B cell (primary cell): ENCODE measurements at regions not wholly inside any gene's neighbourhood (a gene's known extent, or its start where the extent isn't known, plus 50 kb on each side); places are given as distances from the start of the nearest gene placed in this dataset.

Source experiments
- ATAC-seq: fragments of 200-7000 bp; cut with Tn5 transposase; one replicate; pipeline ENCODE4 v1.10.0; 2021; ENCODE audit warnings: low read depth, mild to moderate bottlenecking, moderate number of reproducible peaks, moderate library complexity
- CTCF ChIA-PET: fragments of 350-600 bp; sonication (Branson Sonifier 250); formaldehyde crosslinking; loops from one replicate; lab custom pipeline; 2021; ENCODE audit warnings: antibody characterized with exemption, inconsistent platforms; lab: Charles Lee
- POLR2A ChIA-PET: fragments of 350-600 bp; sonication (Branson Sonifier 250); formaldehyde crosslinking; loops from one replicate; lab custom pipeline; 2021; ENCODE audit warnings: antibody characterized with exemption; lab: Charles Lee
- DNase-seq: peaks from one replicate; pipeline ENCODE4 v3.0.0; 2013
- H2AFZ ChIP-seq: 2 replicates; pipeline ENCODE4 v1.6.1; 2012; ENCODE audit warnings: mild to moderate bottlenecking, low read depth, low read length; ENCODE audit not compliant: insufficient read depth, poor library complexity, severe bottlenecking
- H3K27ac ChIP-seq, 2 donors: 1 replicate in 1 of 2; 2 replicates in 1 of 2; pipeline ENCODE4 v1.5.1; 2012 to 2013; ENCODE audit warnings: low read length in 2 of 2, mild to moderate bottlenecking in 2 of 2, moderate library complexity in 1 of 2
- H3K27me3 ChIP-seq, 4 experiments: fragments of 200-600 bp in 1 of 4; sonication (generic) in 1 of 4; replicated peaks in 1 of 4; 1 replicate in 2 of 4; 2 replicates in 2 of 4; pipeline versions ENCODE4 v1.6.1 to v1.7.0; 2013 to 2016; ENCODE audit warnings: low read length in 3 of 4, mild to moderate bottlenecking in 2 of 4, mixed read lengths in 1 of 4, moderate library complexity in 1 of 4; ENCODE audit not compliant: insufficient read depth in 4 of 4, control insufficient read depth in 3 of 4; ENCODE audit errors: control extremely low read depth in 1 of 4
- H3K36me3 ChIP-seq, 2 experiments: replicated peaks in 1 of 2; 1 replicate in 1 of 2; 2 replicates in 1 of 2; pipeline versions ENCODE4 v1.6.1 to v1.7.1; 2013; ENCODE audit warnings: low read length in 1 of 2; ENCODE audit not compliant: insufficient read depth in 2 of 2, control insufficient read depth in 1 of 2; ENCODE audit errors: control extremely low read depth in 1 of 2, extremely low read depth in 1 of 2
- H3K4me1 ChIP-seq, 2 donors: fragments of 200-600 bp in 1 of 2; sonication (generic) in 1 of 2; 1 replicate in 1 of 2; 2 replicates in 1 of 2; pipeline versions ENCODE4 v1.5.1 to v1.6.1; 2013 to 2017; ENCODE audit warnings: low read length in 2 of 2; ENCODE audit not compliant: control insufficient read depth in 2 of 2, insufficient read depth in 2 of 2
- H3K4me2 ChIP-seq: replicated peaks from 2 replicates; pipeline ENCODE3; 2012; ENCODE audit warnings: mild to moderate bottlenecking, low read depth, low read length; ENCODE audit not compliant: poor library complexity, severe bottlenecking
- H3K4me3 ChIP-seq, 5 experiments: fragments of 200-600 bp in 1 of 5; sonication (generic) in 1 of 5; 1 replicate in 3 of 5; 2 replicates in 2 of 5; pipeline versions ENCODE4 v1.5.1 to v1.7.0; 2011 to 2016; ENCODE audit warnings: low read length in 4 of 5, mild to moderate bottlenecking in 4 of 5, low read depth in 2 of 5, control low read depth in 1 of 5, moderate library complexity in 1 of 5; ENCODE audit not compliant: insufficient read depth in 1 of 5; ENCODE audit errors: control extremely low read depth in 1 of 5, extremely low read depth in 1 of 5
- H3K79me2 ChIP-seq: fragments of 200-600 bp; sonication (generic); one replicate; pipeline ENCODE4 v1.6.0; 2016; ENCODE audit warnings: low read length; ENCODE audit not compliant: control insufficient read depth, insufficient read depth
- H3K9ac ChIP-seq: fragments of 200-600 bp; sonication (generic); 2 replicates; pipeline ENCODE4 v1.6.1; 2017; ENCODE audit warnings: mild to moderate bottlenecking, low read length, moderate library complexity
- H3K9me3 ChIP-seq, 3 donors: one replicate each; pipeline versions ENCODE4 v1.6.1 to v1.7.1; 2013; ENCODE audit warnings: low read length in 2 of 3; ENCODE audit not compliant: control insufficient read depth in 2 of 3, insufficient read depth in 1 of 3; ENCODE audit errors: control extremely low read depth in 1 of 3
- H4K20me1 ChIP-seq: 2 replicates; pipeline ENCODE4 v1.6.0; 2012; ENCODE audit warnings: mild to moderate bottlenecking, low read length; ENCODE audit not compliant: insufficient read depth, control insufficient read depth, poor library complexity, severe bottlenecking
- H3K27ac Mint-ChIP-seq: one replicate; pipeline ENCODE4 v1.8.0; 2021; ENCODE audit warnings: mixed read lengths
- H3K27me3 Mint-ChIP-seq: one replicate; pipeline ENCODE4 v1.8.0; 2021; ENCODE audit warnings: mixed read lengths
- H3K4me1 Mint-ChIP-seq: one replicate; pipeline ENCODE4 v1.8.0; 2021; ENCODE audit warnings: mixed read lengths
- H3K4me3 Mint-ChIP-seq: one replicate; pipeline ENCODE4 v1.8.0; 2021; ENCODE audit warnings: mixed read lengths
- H3K9me3 Mint-ChIP-seq: one replicate; pipeline ENCODE4 v1.8.0; 2022; ENCODE audit warnings: mixed read lengths; ENCODE audit not compliant: insufficient read depth
- EZH2 ChIP-seq: IDR thresholded peaks from 2 replicates; pipeline ENCODE4 v1.6.1; 2012; ENCODE audit warnings: borderline replicate concordance, low read depth, mild to moderate bottlenecking, moderate library complexity, low read length; ENCODE audit not compliant: insufficient read depth, poor library complexity, severe bottlenecking
- WGBS: methylation state at CpG from one replicate; pipeline ENCODE4 v1.1.5; 2013; ENCODE audit warnings: missing lambda C conversion rate; ENCODE audit not compliant: insufficient coverage; 5-methylcytosine and 5-hydroxymethylcytosine counted together
- intact Hi-C: fragments of 100-400 bp; cut with micrococcal nuclease; formaldehyde crosslinking; loops from one replicate; pipeline ENCODE4 v1.10.0; 2022
- TF ChIP-seq, protein P1 (sequence below): fragments of 200-600 bp; IDR thresholded peaks from one replicate; pipeline ENCODE4 v1.8.0; 2022; ENCODE audit warnings: antibody characterized with exemption, mild to moderate bottlenecking

DNA sequence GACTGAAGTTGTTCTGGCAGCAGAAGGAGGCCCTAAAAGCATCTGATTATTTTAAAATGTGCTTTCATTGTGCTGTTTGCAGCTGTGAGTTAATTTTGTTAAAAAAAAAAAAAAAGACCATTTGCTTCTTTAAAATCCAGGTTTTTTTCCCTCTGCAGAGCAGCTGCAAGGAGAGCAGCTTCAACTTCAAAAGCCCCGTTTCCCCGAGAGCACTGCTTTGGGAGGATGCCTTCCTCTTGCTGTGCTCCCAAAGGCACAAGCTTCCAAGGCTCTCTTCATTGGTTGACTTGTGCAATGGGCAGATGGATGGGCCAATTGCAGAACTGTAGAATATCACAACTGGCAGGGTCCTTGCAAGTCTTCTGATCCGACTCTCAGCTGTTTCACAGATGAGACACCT is 459.2 kb upstream of the PKN2 start:
- intact Hi-C loops: no loop called here
- no peaks in the 10 kb centered on the region for H4K20me1 ChIP-seq
- WGBS: 93% methylated on average over 3 of the region's 3 CpGs
- TF ChIP-seq, protein P1, sequence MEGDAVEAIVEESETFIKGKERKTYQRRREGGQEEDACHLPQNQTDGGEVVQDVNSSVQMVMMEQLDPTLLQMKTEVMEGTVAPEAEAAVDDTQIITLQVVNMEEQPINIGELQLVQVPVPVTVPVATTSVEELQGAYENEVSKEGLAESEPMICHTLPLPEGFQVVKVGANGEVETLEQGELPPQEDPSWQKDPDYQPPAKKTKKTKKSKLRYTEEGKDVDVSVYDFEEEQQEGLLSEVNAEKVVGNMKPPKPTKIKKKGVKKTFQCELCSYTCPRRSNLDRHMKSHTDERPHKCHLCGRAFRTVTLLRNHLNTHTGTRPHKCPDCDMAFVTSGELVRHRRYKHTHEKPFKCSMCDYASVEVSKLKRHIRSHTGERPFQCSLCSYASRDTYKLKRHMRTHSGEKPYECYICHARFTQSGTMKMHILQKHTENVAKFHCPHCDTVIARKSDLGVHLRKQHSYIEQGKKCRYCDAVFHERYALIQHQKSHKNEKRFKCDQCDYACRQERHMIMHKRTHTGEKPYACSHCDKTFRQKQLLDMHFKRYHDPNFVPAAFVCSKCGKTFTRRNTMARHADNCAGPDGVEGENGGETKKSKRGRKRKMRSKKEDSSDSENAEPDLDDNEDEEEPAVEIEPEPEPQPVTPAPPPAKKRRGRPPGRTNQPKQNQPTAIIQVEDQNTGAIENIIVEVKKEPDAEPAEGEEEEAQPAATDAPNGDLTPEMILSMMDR: no peak
- TF ChIP-seq EZH2: no peak
- DNase-seq (no peak), ATAC-seq (no peak)
- H3K27me3 Mint-ChIP-seq: no peaks in the 10 kb centered on the region
- no peaks in the 10 kb centered on the region for H3K4me1 Mint-ChIP-seq
- CTCF ChIA-PET: interaction anchor here (1.2 kb wide), 1 partner anchor 44 kb away, joined by 4 read pairs; no protein-coding TSS in a partner anchor
- H3K36me3 ChIP-seq: no peaks in the 10 kb centered on the region
- H3K4me3 ChIP-seq: no peak overlapping the region
- no peak overlapping the region for H3K9ac ChIP-seq
- H3K79me2 ChIP-seq: no peaks in the 10 kb centered on the region
- no peaks in the 10 kb centered on the region for H3K27me3 ChIP-seq
- H3K4me2 ChIP-seq: no peak overlapping the region
- H3K9me3 ChIP-seq: no peaks in the 10 kb centered on the region
- POLR2A ChIA-PET: no interaction called here
- no peaks in the 10 kb centered on the region for H3K4me1 ChIP-seq
- H2AFZ ChIP-seq: no peak overlapping the region
- no peak overlapping the region for H3K4me3 Mint-ChIP-seq
- H3K27ac Mint-ChIP-seq: no peak overlapping the region
- H3K27ac ChIP-seq: no peak overlapping the region
- no peaks in the 10 kb centered on the region for H3K9me3 Mint-ChIP-seq

DNA sequence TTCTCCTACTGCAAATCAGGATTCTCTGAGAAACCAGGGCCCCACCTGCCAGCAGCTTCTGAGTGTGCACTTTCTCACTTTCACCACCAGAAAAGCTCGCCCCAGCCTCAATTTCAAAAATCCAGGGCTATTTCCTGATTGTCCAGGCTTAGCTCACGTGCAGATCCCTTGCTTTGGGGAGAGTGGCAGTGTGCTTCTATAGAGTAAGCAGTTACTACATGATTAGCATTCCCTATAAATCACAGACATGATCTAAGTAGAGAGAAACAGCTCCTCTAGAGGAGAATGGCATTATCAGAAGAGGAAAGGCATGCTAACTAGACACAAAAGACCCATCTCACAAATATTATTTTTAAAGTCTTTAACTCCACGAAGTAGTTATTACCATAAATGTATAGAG is 456.0 kb upstream of the PKN2 start:
- no CpG with 5 or more reads among the region's 3 CpGs for WGBS
- Histone ChIP-seq H3K4me3 (no peak overlapping the region), H3K79me2 (no peaks in the 10 kb centered on the region), H3K9me3 (no peaks in the 10 kb centered on the region), H3K27me3 (no peaks in the 10 kb centered on the region), H3K36me3 (no peaks in the 10 kb centered on the region), H3K9ac (no peak overlapping the region), H3K27ac (no peak overlapping the region), H3K4me2 (no peak overlapping the region), H3K4me1 (no peaks in the 10 kb centered on the region), H4K20me1 (no peaks in the 10 kb centered on the region), H2AFZ (no peak overlapping the region)
- no peak overlapping the region for H3K4me3 Mint-ChIP-seq
- H3K27me3 Mint-ChIP-seq: no peaks in the 10 kb centered on the region
- ChIA-PET CTCF (interaction anchor here (1.1 kb wide), 2 partner anchors 38 to 48 kb away, joined by 3 to 4 read pairs; no protein-coding TSS in a partner anchor), POLR2A (no interaction called here)
- DNase-seq (no peak), ATAC-seq (no peak)
- no peak for TF ChIP-seq EZH2
- TF ChIP-seq, protein P1: no peak
- no peak overlapping the region for H3K27ac Mint-ChIP-seq
- no peaks in the 10 kb centered on the region for H3K9me3 Mint-ChIP-seq
- H3K4me1 Mint-ChIP-seq: no peaks in the 10 kb centered on the region
- intact Hi-C loops: no loop called here
